Endothelial cell (in vitro differentiated cells): ENCODE measurements at regions not wholly inside any gene's neighbourhood (a gene's known extent, or its start where the extent isn't known, plus 50 kb on each side); places are given as distances from the start of the nearest gene placed in this dataset.

Experiments used
- DNase-seq: peaks from one replicate; pipeline ENCODE4 v3.0.0; 2021; ENCODE audit warnings: low spot score
- H3K27ac Mint-ChIP-seq: one replicate; pipeline ENCODE4 v1.8.0; 2021; ENCODE audit warnings: mixed read lengths, inconsistent platforms; ENCODE audit not compliant: unreplicated experiment
- H3K27me3 Mint-ChIP-seq: one replicate; pipeline ENCODE4 v1.8.0; 2021; ENCODE audit warnings: mild to moderate bottlenecking, moderate library complexity, mixed read lengths, inconsistent platforms; ENCODE audit not compliant: unreplicated experiment
- H3K36me3 Mint-ChIP-seq: one replicate; pipeline ENCODE4 v1.8.0; 2021; ENCODE audit warnings: mild to moderate bottlenecking, low read depth, mixed read lengths, inconsistent platforms; ENCODE audit not compliant: unreplicated experiment
- H3K4me1 Mint-ChIP-seq: one replicate; pipeline ENCODE4 v1.8.0; 2021; ENCODE audit warnings: mild to moderate bottlenecking, mixed read lengths, inconsistent platforms; ENCODE audit not compliant: unreplicated experiment
- H3K4me3 Mint-ChIP-seq: one replicate; pipeline ENCODE4 v1.8.0; 2021; ENCODE audit warnings: mild to moderate bottlenecking, mixed read lengths, inconsistent platforms; ENCODE audit not compliant: unreplicated experiment
- H3K9me3 Mint-ChIP-seq: one replicate; pipeline ENCODE4 v1.8.0; 2021; ENCODE audit warnings: mixed read lengths, inconsistent platforms; ENCODE audit not compliant: unreplicated experiment
- TF ChIP-seq, protein P1 (sequence below): fragments of 200-600 bp; sonication (generic); IDR thresholded peaks from one replicate; pipeline ENCODE4 v1.5.0; 2021; ENCODE audit warnings: antibody characterized with exemption; ENCODE audit not compliant: unreplicated experiment

DNA sequence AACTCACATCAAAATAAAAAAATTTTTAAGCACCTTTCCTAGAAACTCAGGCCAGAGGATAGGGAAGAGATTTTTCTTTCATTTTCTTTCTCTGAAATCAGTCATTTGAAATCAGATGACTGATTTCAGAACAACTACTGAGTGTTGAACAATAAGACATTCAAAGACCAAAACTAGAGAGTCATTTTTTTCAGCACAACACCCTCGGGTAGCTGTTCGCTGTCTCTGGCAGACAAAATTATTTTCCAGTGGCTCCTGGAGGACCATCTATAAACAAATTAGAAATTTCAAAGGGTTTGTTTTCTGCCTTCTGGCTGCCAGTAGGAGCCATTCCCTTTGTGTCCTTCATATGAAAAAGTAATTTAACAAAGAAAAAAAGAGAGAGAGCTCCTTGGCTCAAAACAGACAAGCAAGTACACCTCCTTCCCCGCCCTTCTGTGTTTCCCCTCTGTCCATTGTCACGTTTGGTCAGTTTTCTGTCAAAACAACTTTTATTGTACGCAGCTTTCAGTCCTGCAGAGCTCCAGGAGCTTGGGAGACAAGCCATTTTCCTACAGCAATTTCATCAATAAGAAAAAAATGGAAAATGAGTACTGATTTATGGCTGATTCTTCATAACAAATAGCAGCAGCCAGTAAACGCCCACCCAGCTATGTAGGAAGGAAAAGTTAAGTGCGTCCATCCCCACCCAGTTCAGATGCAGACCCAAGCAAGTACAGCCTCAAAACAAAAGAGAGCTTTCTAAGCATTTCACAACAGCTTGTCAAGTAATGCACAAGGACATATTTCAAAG is 405.2 kb downstream of the ZNF608 start:
- no peak for DNase-seq
- TF ChIP-seq, protein P1, sequence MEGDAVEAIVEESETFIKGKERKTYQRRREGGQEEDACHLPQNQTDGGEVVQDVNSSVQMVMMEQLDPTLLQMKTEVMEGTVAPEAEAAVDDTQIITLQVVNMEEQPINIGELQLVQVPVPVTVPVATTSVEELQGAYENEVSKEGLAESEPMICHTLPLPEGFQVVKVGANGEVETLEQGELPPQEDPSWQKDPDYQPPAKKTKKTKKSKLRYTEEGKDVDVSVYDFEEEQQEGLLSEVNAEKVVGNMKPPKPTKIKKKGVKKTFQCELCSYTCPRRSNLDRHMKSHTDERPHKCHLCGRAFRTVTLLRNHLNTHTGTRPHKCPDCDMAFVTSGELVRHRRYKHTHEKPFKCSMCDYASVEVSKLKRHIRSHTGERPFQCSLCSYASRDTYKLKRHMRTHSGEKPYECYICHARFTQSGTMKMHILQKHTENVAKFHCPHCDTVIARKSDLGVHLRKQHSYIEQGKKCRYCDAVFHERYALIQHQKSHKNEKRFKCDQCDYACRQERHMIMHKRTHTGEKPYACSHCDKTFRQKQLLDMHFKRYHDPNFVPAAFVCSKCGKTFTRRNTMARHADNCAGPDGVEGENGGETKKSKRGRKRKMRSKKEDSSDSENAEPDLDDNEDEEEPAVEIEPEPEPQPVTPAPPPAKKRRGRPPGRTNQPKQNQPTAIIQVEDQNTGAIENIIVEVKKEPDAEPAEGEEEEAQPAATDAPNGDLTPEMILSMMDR, result no peak
- Mint-ChIP-seq H3K27ac (no peak overlapping the region), H3K4me1 (no peaks in the 10 kb centered on the region), H3K4me3 (no peak overlapping the region), H3K9me3 (no peaks in the 10 kb centered on the region), H3K36me3 (no peaks in the 10 kb centered on the region), H3K27me3 (no peaks in the 10 kb centered on the region)

GRCh38 chr5:124337996-124338395 is 408.4 kb downstream of the ZNF608 start:
- Mint-ChIP-seq H3K36me3 (no peaks in the 10 kb centered on the region), H3K4me1 (no peaks in the 10 kb centered on the region), H3K9me3 (no peaks in the 10 kb centered on the region), H3K4me3 (no peak overlapping the region), H3K27ac (no peak overlapping the region), H3K27me3 (no peaks in the 10 kb centered on the region)
- TF ChIP-seq, protein P1, result no peak
- DNase-seq, result no peak

GRCh38 chr5:124333298-124333979 is 413.0 kb downstream of the ZNF608 start:
- H3K27me3 Mint-ChIP-seq, result no peaks in the 10 kb centered on the region
- H3K9me3 Mint-ChIP-seq, result no peaks in the 10 kb centered on the region

GRCh38 chr5:124332273-124332672 is 414.2 kb downstream of the ZNF608 start:
- TF ChIP-seq, protein P1, result no peak
- no peak overlapping the region for H3K27ac Mint-ChIP-seq
- H3K36me3 Mint-ChIP-seq, result no peaks in the 10 kb centered on the region
- H3K4me1 Mint-ChIP-seq, result no peaks in the 10 kb centered on the region
- no peak for DNase-seq
- H3K4me3 Mint-ChIP-seq, result no peak overlapping the region
- H3K27me3 Mint-ChIP-seq, result no peaks in the 10 kb centered on the region
- H3K9me3 Mint-ChIP-seq, result no peaks in the 10 kb centered on the region

More at GRCh38 chr5:124333298-124333979, 413.0 kb downstream of the ZNF608 start:
- Mint-ChIP-seq H3K4me3 (no peak overlapping the region), H3K27ac (no peak overlapping the region), H3K36me3 (no peaks in the 10 kb centered on the region), H3K4me1 (no peaks in the 10 kb centered on the region)
- DNase-seq, result no peak
- TF ChIP-seq, protein P1, result no peak
